ENCODE measurements at regions not wholly inside any gene's neighbourhood (a gene's known extent, or its start where the extent isn't known, plus 50 kb on each side); places are given as distances from the start of the nearest gene placed in this dataset.
"Not testable (repeated sequence)": the region's sequence is repeated elsewhere in the genome, so short reads cannot be mapped to it uniquely, and the experiment has no call there.

DNA sequence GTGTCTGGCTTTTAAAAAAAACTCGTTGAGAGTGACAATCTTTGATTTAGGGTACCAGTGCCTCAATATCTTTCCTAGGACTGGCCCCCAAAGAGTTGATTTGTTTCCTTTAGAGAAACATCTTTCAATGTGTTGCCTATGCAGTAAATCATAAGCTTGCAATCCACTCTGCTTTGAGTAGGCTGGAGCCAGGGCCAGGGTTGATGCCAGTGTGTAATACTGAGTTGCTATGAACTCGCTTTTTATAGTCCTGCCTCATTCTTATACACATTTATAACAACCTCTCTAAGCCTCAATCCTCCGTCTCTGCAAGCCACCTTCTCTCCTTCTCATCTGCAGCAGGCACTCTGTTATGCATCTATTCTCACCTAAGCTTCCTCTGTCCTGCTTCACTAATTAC, 674.9 kb upstream of the POM121L12 start:
- no peak for DNase-seq (ENCODE audit: extremely low spot score)
- POLR2A ChIA-PET, result no interaction called here
- CTCF ChIA-PET, result no interaction called here
- TF ChIP-seq BHLHE40 (IDR thresholded peaks at IDR 0.05; ENCODE audit: borderline replicate concordance), result no peak
- TF ChIP-seq NFRKB (IDR thresholded peaks at IDR 0.05), result no peak
- no peak for TF ChIP-seq FOXK2 (IDR thresholded peaks at IDR 0.05)
- TF ChIP-seq ARNT (IDR thresholded peaks at IDR 0.05), result no peak
- TF ChIP-seq L3MBTL2 (conservative IDR thresholded peaks at IDR 0.05), result no peak
- no peak for TF ChIP-seq ZNF384 (IDR thresholded peaks at IDR 0.05)
- TF ChIP-seq CTBP1 (IDR thresholded peaks at IDR 0.05; ENCODE audit: borderline replicate concordance), result no peak
- TF ChIP-seq HDGF (IDR thresholded peaks at IDR 0.05; ENCODE audit: borderline replicate concordance), result no peak
- no peak for TF ChIP-seq LEF1 (IDR thresholded peaks at IDR 0.05; ENCODE audit: borderline replicate concordance)
- TF ChIP-seq, protein P1, sequence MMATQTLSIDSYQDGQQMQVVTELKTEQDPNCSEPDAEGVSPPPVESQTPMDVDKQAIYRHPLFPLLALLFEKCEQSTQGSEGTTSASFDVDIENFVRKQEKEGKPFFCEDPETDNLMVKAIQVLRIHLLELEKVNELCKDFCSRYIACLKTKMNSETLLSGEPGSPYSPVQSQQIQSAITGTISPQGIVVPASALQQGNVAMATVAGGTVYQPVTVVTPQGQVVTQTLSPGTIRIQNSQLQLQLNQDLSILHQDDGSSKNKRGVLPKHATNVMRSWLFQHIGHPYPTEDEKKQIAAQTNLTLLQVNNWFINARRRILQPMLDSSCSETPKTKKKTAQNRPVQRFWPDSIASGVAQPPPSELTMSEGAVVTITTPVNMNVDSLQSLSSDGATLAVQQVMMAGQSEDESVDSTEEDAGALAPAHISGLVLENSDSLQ (IDR thresholded peaks at IDR 0.05), result no peak
- TF ChIP-seq TARDBP (IDR thresholded peaks at IDR 0.05), result no peak
- no peak for TF ChIP-seq ELF4 (IDR thresholded peaks at IDR 0.05)
- TF ChIP-seq FOXM1 (IDR thresholded peaks at IDR 0.05; ENCODE audit: borderline replicate concordance), result no peak
- no peak for TF ChIP-seq SUZ12 (IDR thresholded peaks at IDR 0.05)
- no peak for TF ChIP-seq SP1 (IDR thresholded peaks at IDR 0.05)
- TF ChIP-seq FOXA1 (IDR thresholded peaks at IDR 0.05), result no peak

DNA sequence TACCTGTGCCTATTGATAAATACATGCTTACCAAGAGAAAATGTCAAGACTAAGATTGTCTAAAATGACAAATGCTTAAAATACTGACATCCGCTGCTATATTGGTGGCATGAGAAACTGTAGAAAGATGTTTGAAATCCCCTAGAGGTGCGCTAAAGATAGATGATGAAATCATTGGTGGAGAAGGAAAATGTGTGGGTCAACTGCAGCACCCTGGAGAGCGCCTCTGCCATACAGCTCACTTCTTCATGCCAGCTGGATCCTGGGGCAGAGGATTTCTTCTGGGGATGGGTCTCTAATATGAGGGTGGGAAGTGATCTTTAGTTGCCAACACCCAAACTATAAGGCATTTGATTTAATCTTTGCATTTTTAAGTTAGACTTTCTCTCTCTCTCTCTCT, 680.4 kb upstream of the POM121L12 start:
- ChIA-PET CTCF (no interaction called here), POLR2A (no interaction called here)
- no peak for DNase-seq (ENCODE audit: extremely low spot score)
- TF ChIP-seq NFRKB (IDR thresholded peaks at IDR 0.05) (no peak), SP1 (IDR thresholded peaks at IDR 0.05) (no peak), SUZ12 (IDR thresholded peaks at IDR 0.05) (no peak), TARDBP (IDR thresholded peaks at IDR 0.05) (no peak), LEF1 (IDR thresholded peaks at IDR 0.05; ENCODE audit: borderline replicate concordance) (no peak), HDGF (IDR thresholded peaks at IDR 0.05; ENCODE audit: borderline replicate concordance) (no peak), ELF4 (IDR thresholded peaks at IDR 0.05) (no peak), ZNF384 (IDR thresholded peaks at IDR 0.05) (no peak), L3MBTL2 (conservative IDR thresholded peaks at IDR 0.05) (no peak), FOXK2 (IDR thresholded peaks at IDR 0.05) (no peak), CTBP1 (IDR thresholded peaks at IDR 0.05; ENCODE audit: borderline replicate concordance) (no peak), ARNT (IDR thresholded peaks at IDR 0.05) (no peak), FOXA1 (IDR thresholded peaks at IDR 0.05) (no peak), FOXM1 (IDR thresholded peaks at IDR 0.05; ENCODE audit: borderline replicate concordance) (no peak), BHLHE40 (IDR thresholded peaks at IDR 0.05; ENCODE audit: borderline replicate concordance) (no peak)
- TF ChIP-seq, protein P1 (IDR thresholded peaks at IDR 0.05), result no peak

- POLR2A ChIA-PET, result no interaction called here
- CTCF ChIA-PET, result no interaction called here
- DNase-seq (ENCODE audit: extremely low spot score), result no peak
- TF ChIP-seq TARDBP (IDR thresholded peaks at IDR 0.05) (no peak), ZNF384 (IDR thresholded peaks at IDR 0.05) (no peak), SUZ12 (IDR thresholded peaks at IDR 0.05) (no peak), BHLHE40 (IDR thresholded peaks at IDR 0.05; ENCODE audit: borderline replicate concordance) (no peak), L3MBTL2 (conservative IDR thresholded peaks at IDR 0.05) (no peak), LEF1 (IDR thresholded peaks at IDR 0.05; ENCODE audit: borderline replicate concordance) (no peak), NFRKB (IDR thresholded peaks at IDR 0.05) (no peak), FOXM1 (IDR thresholded peaks at IDR 0.05; ENCODE audit: borderline replicate concordance) (no peak), HDGF (IDR thresholded peaks at IDR 0.05; ENCODE audit: borderline replicate concordance) (no peak)
- TF ChIP-seq, protein P1 (IDR thresholded peaks at IDR 0.05), result no peak
These were observed 683.1 kb upstream of the POM121L12 start for GRCh38 chr7:52352013-52352981.

DNA sequence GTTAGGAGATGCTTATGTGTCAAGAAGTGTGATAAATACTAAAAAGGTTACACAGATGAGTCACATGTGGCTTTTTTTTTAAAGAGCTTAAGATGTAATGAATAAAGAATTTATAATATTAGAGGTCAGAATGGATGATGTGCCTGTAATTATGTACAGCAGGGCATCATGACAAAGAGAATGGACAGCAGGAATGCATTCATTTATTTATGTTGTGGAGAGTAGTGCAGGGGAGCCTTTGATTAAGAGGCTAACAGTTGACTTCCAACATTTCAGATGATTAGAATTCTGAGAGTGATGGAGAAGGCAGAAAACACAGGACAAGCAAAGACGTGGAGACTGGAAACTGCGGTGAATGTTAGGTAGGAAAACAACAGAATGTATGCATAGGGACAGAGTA, 691.4 kb upstream of the POM121L12 start:
- POLR2A ChIA-PET, result no interaction called here
- CTCF ChIA-PET, result no interaction called here
- no peak for DNase-seq (ENCODE audit: extremely low spot score)
- TF ChIP-seq FOXA1 (IDR thresholded peaks at IDR 0.05) (no peak), ELF4 (IDR thresholded peaks at IDR 0.05) (no peak), BHLHE40 (IDR thresholded peaks at IDR 0.05; ENCODE audit: borderline replicate concordance) (no peak), ARNT (IDR thresholded peaks at IDR 0.05) (no peak), L3MBTL2 (conservative IDR thresholded peaks at IDR 0.05) (no peak), HDGF (IDR thresholded peaks at IDR 0.05; ENCODE audit: borderline replicate concordance) (no peak), LEF1 (IDR thresholded peaks at IDR 0.05; ENCODE audit: borderline replicate concordance) (no peak), NFRKB (IDR thresholded peaks at IDR 0.05) (no peak), CTBP1 (IDR thresholded peaks at IDR 0.05; ENCODE audit: borderline replicate concordance) (no peak)

GRCh38 chr7:52340067-52340466, 695.4 kb upstream of the POM121L12 start:
- CTCF ChIA-PET, result no interaction called here
- DNase-seq (ENCODE audit: extremely low spot score), result no peak
- POLR2A ChIA-PET, result no interaction called here
- TF ChIP-seq SP1 (IDR thresholded peaks at IDR 0.05) (no peak), ZNF384 (IDR thresholded peaks at IDR 0.05) (no peak)

DNA sequence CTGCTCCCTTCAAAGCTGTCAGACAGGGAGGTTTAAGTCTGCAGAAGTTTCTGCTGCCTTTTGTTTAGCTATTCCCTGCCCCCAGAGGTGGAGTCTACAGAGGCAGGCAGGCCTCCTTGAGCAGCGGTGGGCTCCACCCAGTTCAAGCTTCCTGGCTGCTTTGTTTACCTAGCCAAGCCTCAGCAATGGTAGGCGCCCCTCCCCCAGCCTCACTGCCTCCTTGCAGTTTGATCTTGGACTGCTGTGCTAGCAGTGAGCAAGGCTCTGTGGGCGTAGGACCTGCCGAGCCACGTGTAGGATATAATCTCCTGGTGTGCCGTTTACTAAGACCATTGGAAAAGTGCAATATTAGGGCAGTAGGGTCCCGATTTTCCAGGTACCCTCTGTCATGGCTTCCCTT, 707.1 kb upstream of the POM121L12 start:
- DNase-seq (ENCODE audit: extremely low spot score); POLR2A ChIA-PET; CTCF ChIA-PET: not testable (repeated sequence)

Data from HEK293T (cell line).